Endothelial cell of umbilical vein (primary cell): ENCODE measurements at regions not wholly inside any gene's neighbourhood (a gene's known extent, or its start where the extent isn't known, plus 50 kb on each side); places are given as distances from the start of the nearest gene placed in this dataset.

Experiments
- BruUV-seq: library from RNA; stranded (reverse); fragments of 400-500 nt; replicated peaks from 2 replicates; lab custom pipeline; 2021; lab: Mats Ljungman, UMichigan
- CTCF ChIA-PET: fragments of 300-600, 350-600 bp; sonication (Branson Sonifier 250); formaldehyde crosslinking; loops from one replicate; lab custom pipeline; 2021; ENCODE audit warnings: antibody characterized with exemption, inconsistent platforms; lab: Charles Lee
- POLR2A ChIA-PET: fragments of 300-600, 350-600 bp; sonication (Branson Sonifier 250); formaldehyde crosslinking; loops from one replicate; lab custom pipeline; 2021; ENCODE audit warnings: antibody characterized with exemption, inconsistent platforms; lab: Charles Lee
- DNase-seq: peaks from one replicate; pipeline ENCODE4 v3.0.0-alpha.2; 2011; ENCODE audit warnings: low read depth, low spot score
- FAIRE-seq: peaks from 2 replicates; lab custom pipeline; 2011; peaks lifted over from hg19 to GRCh38; lab: Jason Lieb, UNC
- H2AFZ ChIP-seq: 2 replicates; pipeline ENCODE4 v1.6.0; 2012; ENCODE audit warnings: low read depth, low read length, control low read depth, inconsistent platforms
- H3K27ac ChIP-seq: 2 replicates; pipeline ENCODE4 v1.5.1; 2011; ENCODE audit warnings: low read depth, mild to moderate bottlenecking, control low read depth, low read length, moderate library complexity; ENCODE audit not compliant: insufficient read depth
- H3K27me3 ChIP-seq, 2 experiments: 2 replicates each; pipeline versions ENCODE4 v1.6.0 to v1.6.1; 2011; ENCODE audit warnings: low read length in 2 of 2, mixed read lengths in 1 of 2; ENCODE audit not compliant: control insufficient read depth in 2 of 2, insufficient read depth in 2 of 2
- H3K36me3 ChIP-seq, 2 experiments: 2 replicates in 1 of 2; 3 replicates in 1 of 2; pipeline ENCODE4 v1.5.1; 2011; ENCODE audit warnings: low read length in 2 of 2, mild to moderate bottlenecking in 1 of 2, moderate library complexity in 1 of 2; ENCODE audit not compliant: control insufficient read depth in 2 of 2, insufficient read depth in 2 of 2; ENCODE audit errors: extremely low read depth in 1 of 2
- H3K4me1 ChIP-seq: 3 replicates; pipeline ENCODE4 v1.5.1; 2011; ENCODE audit warnings: mild to moderate bottlenecking, low read length; ENCODE audit not compliant: control insufficient read depth, insufficient read depth; ENCODE audit errors: extremely low read depth
- H3K4me2 ChIP-seq: 2 replicates; pipeline ENCODE4 v1.6.1; 2011; ENCODE audit warnings: low read length, control low read depth, mixed read lengths; ENCODE audit not compliant: insufficient read depth
- H3K4me3 ChIP-seq, 3 experiments: fragments of 200-600 bp in 1 of 3; sonication (generic), shearing (Covaris generic) in 1 of 3; replicated peaks in 1 of 3; 2 replicates each; pipeline ENCODE4 v1.5.1; 2011 to 2016; ENCODE audit warnings: control low read depth in 3 of 3, low read length in 3 of 3, mild to moderate bottlenecking in 2 of 3, inconsistent platforms in 1 of 3, low read depth in 1 of 3, moderate library complexity in 1 of 3; ENCODE audit not compliant: insufficient read depth in 1 of 3
- H3K79me2 ChIP-seq: 2 replicates; pipeline ENCODE4 v1.6.0; 2012; ENCODE audit warnings: low read length, inconsistent platforms; ENCODE audit not compliant: control insufficient read depth, insufficient read depth
- H3K9ac ChIP-seq: replicated peaks from 2 replicates; pipeline ENCODE3; 2011; ENCODE audit warnings: low read length, control low read depth; ENCODE audit not compliant: insufficient read depth; ENCODE audit errors: extremely low read depth
- H3K9me1 ChIP-seq: replicated peaks from 3 replicates; pipeline ENCODE4 v1.6.0; 2011; ENCODE audit warnings: mild to moderate bottlenecking, low read length; ENCODE audit not compliant: control insufficient read depth, insufficient read depth; ENCODE audit errors: extremely low read depth
- H3K9me3 ChIP-seq: replicated peaks from 2 replicates; pipeline ENCODE4 v1.5.1; 2012; ENCODE audit warnings: low read length, inconsistent platforms; ENCODE audit not compliant: control insufficient read depth, insufficient read depth
- H4K20me1 ChIP-seq: replicated peaks from 2 replicates; pipeline ENCODE3; 2011; ENCODE audit warnings: mild to moderate bottlenecking, low read length; ENCODE audit not compliant: control insufficient read depth, insufficient read depth; ENCODE audit errors: extremely low read depth
- EZH2 ChIP-seq: IDR thresholded peaks from 2 replicates; pipeline ENCODE4 v1.6.1; 2012; ENCODE audit warnings: borderline replicate concordance, low read depth, mild to moderate bottlenecking, moderate library complexity, low read length, inconsistent platforms; ENCODE audit not compliant: severe bottlenecking
- FOS ChIP-seq: IDR thresholded peaks from 2 replicates; pipeline ENCODE4 v1.6.1; 2011; ENCODE audit warnings: mild to moderate bottlenecking, low read length, moderate library complexity, borderline replicate concordance; ENCODE audit not compliant: insufficient read depth
- GATA2 ChIP-seq: IDR thresholded peaks from 2 replicates; pipeline ENCODE4 v1.7.0; 2011; ENCODE audit warnings: low read depth, mild to moderate bottlenecking, moderate library complexity, mixed read lengths, low read length; ENCODE audit not compliant: insufficient read length, insufficient read depth
- JUN ChIP-seq: IDR thresholded peaks from 2 replicates; pipeline ENCODE4 v1.6.1; 2011; ENCODE audit warnings: borderline replicate concordance, low read depth; ENCODE audit not compliant: insufficient read length, insufficient read depth
- MYC ChIP-seq: IDR thresholded peaks from one replicate; pipeline ENCODE4 v1.6.1; 2011; ENCODE audit warnings: mild to moderate bottlenecking, low read depth, low read length
- POLR2A ChIP-seq: IDR thresholded peaks from 2 replicates; pipeline ENCODE4 v1.6.1; 2012; ENCODE audit warnings: low read depth, mild to moderate bottlenecking, control low read depth, low read length
- POLR2AphosphoS5 ChIP-seq: IDR thresholded peaks from 2 replicates; pipeline ENCODE4 v1.6.1; 2012; ENCODE audit warnings: low read depth, mild to moderate bottlenecking, control low read depth, low read length, moderate library complexity; ENCODE audit not compliant: insufficient read depth
- dilution Hi-C: fragments of 300-500 bp; cut with MboI; formaldehyde crosslinking; loops from one replicate; pipeline ENCODE4 v1.15.0; 2019; ENCODE audit warnings: low sequenced_read_pairs; ENCODE audit not compliant: extremely low pct_ligation_motif_present
- intact Hi-C: fragments of 100-400 bp; cut with micrococcal nuclease; formaldehyde crosslinking; loops from one replicate; pipeline ENCODE4 v1.10.0; 2022
- TF ChIP-seq, protein P1 (sequence below): IDR thresholded peaks from 2 replicates; pipeline ENCODE4 v1.6.1; 2011; ENCODE audit not compliant: insufficient read depth, insufficient read length
- TF ChIP-seq, protein P2 (sequence below), 2 donors: IDR thresholded peaks; 1 replicate in 1 of 2; 2 replicates in 1 of 2; pipeline ENCODE4 v1.5.1; 2011; ENCODE audit warnings: low read length in 2 of 2, mild to moderate bottlenecking in 2 of 2, moderate library complexity in 2 of 2, control low read depth in 1 of 2, inconsistent platforms in 1 of 2, low read depth in 1 of 2; ENCODE audit not compliant: insufficient read depth in 1 of 2; ENCODE audit errors: extremely low read depth in 1 of 2

DNA sequence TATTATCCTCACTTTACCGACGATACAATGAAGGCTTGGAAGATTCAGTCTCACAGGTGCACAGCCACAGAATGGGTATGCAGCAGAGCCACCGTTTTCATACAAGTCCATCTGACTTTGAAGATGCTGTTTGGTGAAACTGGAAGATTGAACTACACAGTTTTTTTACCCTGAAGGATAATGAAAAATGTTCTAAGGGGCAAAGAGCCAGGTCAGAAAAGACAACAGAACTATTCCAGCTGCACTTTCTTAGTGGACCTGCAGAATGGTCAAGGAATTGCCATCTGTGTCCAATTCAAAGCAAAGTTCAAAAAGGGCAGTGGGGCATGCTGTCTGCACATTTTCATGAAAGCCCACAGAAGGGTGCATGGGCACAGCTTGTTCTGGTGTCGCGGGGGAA, 127.6 kb upstream of the PDZRN3 start:
- intact Hi-C loops (no loop called here), dilution Hi-C loops (no loop called here)
- Histone ChIP-seq H3K9me1 (no peaks in the 10 kb centered on the region), H3K79me2 (no peaks in the 10 kb centered on the region), H3K4me1 (no peaks in the 10 kb centered on the region), H3K9ac (no peak overlapping the region), H3K36me3 (no peaks in the 10 kb centered on the region), H3K27me3 (no peaks in the 10 kb centered on the region), H2AFZ (no peak overlapping the region), H4K20me1 (no peaks in the 10 kb centered on the region), H3K27ac (no peak overlapping the region), H3K9me3 (no peaks in the 10 kb centered on the region), H3K4me3 (no peak overlapping the region), H3K4me2 (no peak overlapping the region)
- CTCF ChIA-PET: no interaction called here
- no peak for TF ChIP-seq MYC
- no peak for TF ChIP-seq POLR2AphosphoS5
- no peak for TF ChIP-seq POLR2A
- TF ChIP-seq EZH2: no peak
- TF ChIP-seq, protein P1, sequence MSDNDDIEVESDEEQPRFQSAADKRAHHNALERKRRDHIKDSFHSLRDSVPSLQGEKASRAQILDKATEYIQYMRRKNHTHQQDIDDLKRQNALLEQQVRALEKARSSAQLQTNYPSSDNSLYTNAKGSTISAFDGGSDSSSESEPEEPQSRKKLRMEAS: no peak
- TF ChIP-seq, protein P2, sequence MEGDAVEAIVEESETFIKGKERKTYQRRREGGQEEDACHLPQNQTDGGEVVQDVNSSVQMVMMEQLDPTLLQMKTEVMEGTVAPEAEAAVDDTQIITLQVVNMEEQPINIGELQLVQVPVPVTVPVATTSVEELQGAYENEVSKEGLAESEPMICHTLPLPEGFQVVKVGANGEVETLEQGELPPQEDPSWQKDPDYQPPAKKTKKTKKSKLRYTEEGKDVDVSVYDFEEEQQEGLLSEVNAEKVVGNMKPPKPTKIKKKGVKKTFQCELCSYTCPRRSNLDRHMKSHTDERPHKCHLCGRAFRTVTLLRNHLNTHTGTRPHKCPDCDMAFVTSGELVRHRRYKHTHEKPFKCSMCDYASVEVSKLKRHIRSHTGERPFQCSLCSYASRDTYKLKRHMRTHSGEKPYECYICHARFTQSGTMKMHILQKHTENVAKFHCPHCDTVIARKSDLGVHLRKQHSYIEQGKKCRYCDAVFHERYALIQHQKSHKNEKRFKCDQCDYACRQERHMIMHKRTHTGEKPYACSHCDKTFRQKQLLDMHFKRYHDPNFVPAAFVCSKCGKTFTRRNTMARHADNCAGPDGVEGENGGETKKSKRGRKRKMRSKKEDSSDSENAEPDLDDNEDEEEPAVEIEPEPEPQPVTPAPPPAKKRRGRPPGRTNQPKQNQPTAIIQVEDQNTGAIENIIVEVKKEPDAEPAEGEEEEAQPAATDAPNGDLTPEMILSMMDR (IDR thresholded peaks at IDR 0.05; ENCODE audit: extremely low read depth in 1 of 2, insufficient read depth in 1 of 2, low read depth in 1 of 2, low read length in 2 of 2): no peak
- TF ChIP-seq GATA2: no peak
- TF ChIP-seq FOS: no peak
- no peak for TF ChIP-seq JUN
- FAIRE-seq: no peak
- no TSS peak for BruUV-seq
- no peak for DNase-seq
- POLR2A ChIA-PET: no interaction called here
